ENCODE measurements at regions not wholly inside any gene's neighbourhood (a gene's known extent, or its start where the extent isn't known, plus 50 kb on each side); places are given as distances from the start of the nearest gene placed in this dataset.

- no peak for FAIRE-seq
- no peak for DNase-seq (ENCODE audit: insufficient read length, low spot score)
- no peak for TF ChIP-seq CTCF (IDR thresholded peaks at IDR 0.05; ENCODE audit: insufficient read depth, missing control alignments)
These were observed 250.0 kb upstream of the SHH start for GRCh38 chr7:156062286-156062685.

- no peak for TF ChIP-seq CTCF (IDR thresholded peaks at IDR 0.05; ENCODE audit: insufficient read depth, missing control alignments)
- FAIRE-seq = no peak
- DNase-seq (ENCODE audit: insufficient read length, low spot score) = no peak
These were observed 249.5 kb upstream of the SHH start for GRCh38 chr7:156061689-156062255.

- DNase-seq (ENCODE audit: insufficient read length, low spot score) (no peak), FAIRE-seq (no peak)
- TF ChIP-seq CTCF (IDR thresholded peaks at IDR 0.05; ENCODE audit: insufficient read depth, missing control alignments) = no peak
These were observed 248.7 kb upstream of the SHH start for GRCh38 chr7:156060925-156061324.

GRCh38 chr7:156059369-156059768 lies 247.1 kb upstream of the SHH start:
- DNase-seq (ENCODE audit: insufficient read length, low spot score) (no peak), FAIRE-seq (no peak)
- TF ChIP-seq CTCF (IDR thresholded peaks at IDR 0.05; ENCODE audit: insufficient read depth, missing control alignments) = no peak

GRCh38 chr7:156058248-156058647 lies 246.0 kb upstream of the SHH start:
- no peak for TF ChIP-seq CTCF (IDR thresholded peaks at IDR 0.05; ENCODE audit: insufficient read depth, missing control alignments)
- DNase-seq (ENCODE audit: insufficient read length, low spot score) (no peak), FAIRE-seq (no peak)

GRCh38 chr7:156056534-156056933 lies 244.3 kb upstream of the SHH start:
- FAIRE-seq (no peak), DNase-seq (ENCODE audit: insufficient read length, low spot score) (no peak)
- no peak for TF ChIP-seq CTCF (IDR thresholded peaks at IDR 0.05; ENCODE audit: insufficient read depth, missing control alignments)

- DNase-seq (ENCODE audit: insufficient read length, low spot score) = no peak
- TF ChIP-seq CTCF (IDR thresholded peaks at IDR 0.05; ENCODE audit: insufficient read depth, missing control alignments) = no peak
These were observed 243.1 kb upstream of the SHH start for GRCh38 chr7:156055206-156055822.

More at GRCh38 chr7:156055206-156055822, 243.1 kb upstream of the SHH start:
- no peak for FAIRE-seq

Measured in D721Med (cell line).